Mesothelial cell of epicardium (in vitro differentiated cells): ENCODE measurements at regions not wholly inside any gene's neighbourhood (a gene's known extent, or its start where the extent isn't known, plus 50 kb on each side); places are given as distances from the start of the nearest gene placed in this dataset.

Source experiments
- DNase-seq, 2 experiments: peaks; one replicate each; pipeline ENCODE4 v3.0.0; 2021; ENCODE audit warnings: low spot score in 2 of 2; ENCODE audit not compliant: unreplicated experiment in 2 of 2
- H3K27ac Mint-ChIP-seq: 2 replicates; pipeline ENCODE4 v1.8.0; 2021; ENCODE audit warnings: mixed read lengths
- H3K27me3 Mint-ChIP-seq: 2 replicates; pipeline ENCODE4 v1.8.0; 2021; ENCODE audit warnings: low read depth, mixed read lengths
- H3K36me3 Mint-ChIP-seq: 2 replicates; pipeline ENCODE4 v1.8.0; 2021; ENCODE audit warnings: mixed read lengths
- H3K4me1 Mint-ChIP-seq: 2 replicates; pipeline ENCODE4 v1.8.0; 2021; ENCODE audit warnings: mixed read lengths
- H3K4me3 Mint-ChIP-seq: 2 replicates; pipeline ENCODE4 v1.8.0; 2021; ENCODE audit warnings: mild to moderate bottlenecking, moderate library complexity, mixed read lengths
- H3K9me3 Mint-ChIP-seq: 2 replicates; pipeline ENCODE4 v1.8.0; 2021; ENCODE audit warnings: mixed read lengths
- TF ChIP-seq, protein P1 (sequence below): fragments of 200-600 bp; sonication (generic); IDR thresholded peaks from one replicate; pipeline ENCODE4 v1.5.0; 2021; ENCODE audit warnings: antibody characterized with exemption; ENCODE audit not compliant: unreplicated experiment

DNA sequence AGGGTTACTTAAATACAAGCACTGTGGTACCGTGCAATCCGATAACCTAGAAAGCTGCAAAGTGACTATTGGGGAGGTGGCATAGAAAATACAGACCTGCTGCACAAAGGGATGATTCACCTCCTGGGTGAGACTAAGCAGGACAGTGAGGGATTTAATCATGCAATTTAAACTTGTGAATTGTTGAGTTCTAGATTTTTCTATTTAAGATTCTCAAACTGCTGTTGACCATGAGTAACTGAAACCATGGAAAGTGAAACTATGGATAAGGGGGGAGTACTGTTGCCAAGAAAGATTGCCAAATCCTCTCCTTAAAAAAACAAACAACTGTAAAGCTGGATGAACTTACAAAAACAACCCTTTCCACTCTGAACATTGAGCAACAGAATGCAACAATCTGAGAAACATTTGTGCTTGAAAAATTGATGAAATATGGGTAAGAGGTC is 61.5 kb upstream of the NUDT12 start:
- Mint-ChIP-seq H3K9me3 (peaks cover 5% of the 10 kb centered on the region), H3K4me1 (no peaks in the 10 kb centered on the region), H3K27ac (no peak overlapping the region), H3K4me3 (no peak overlapping the region), H3K36me3 (no peaks in the 10 kb centered on the region), H3K27me3 (no peaks in the 10 kb centered on the region)
- no peak for DNase-seq
- TF ChIP-seq, protein P1, sequence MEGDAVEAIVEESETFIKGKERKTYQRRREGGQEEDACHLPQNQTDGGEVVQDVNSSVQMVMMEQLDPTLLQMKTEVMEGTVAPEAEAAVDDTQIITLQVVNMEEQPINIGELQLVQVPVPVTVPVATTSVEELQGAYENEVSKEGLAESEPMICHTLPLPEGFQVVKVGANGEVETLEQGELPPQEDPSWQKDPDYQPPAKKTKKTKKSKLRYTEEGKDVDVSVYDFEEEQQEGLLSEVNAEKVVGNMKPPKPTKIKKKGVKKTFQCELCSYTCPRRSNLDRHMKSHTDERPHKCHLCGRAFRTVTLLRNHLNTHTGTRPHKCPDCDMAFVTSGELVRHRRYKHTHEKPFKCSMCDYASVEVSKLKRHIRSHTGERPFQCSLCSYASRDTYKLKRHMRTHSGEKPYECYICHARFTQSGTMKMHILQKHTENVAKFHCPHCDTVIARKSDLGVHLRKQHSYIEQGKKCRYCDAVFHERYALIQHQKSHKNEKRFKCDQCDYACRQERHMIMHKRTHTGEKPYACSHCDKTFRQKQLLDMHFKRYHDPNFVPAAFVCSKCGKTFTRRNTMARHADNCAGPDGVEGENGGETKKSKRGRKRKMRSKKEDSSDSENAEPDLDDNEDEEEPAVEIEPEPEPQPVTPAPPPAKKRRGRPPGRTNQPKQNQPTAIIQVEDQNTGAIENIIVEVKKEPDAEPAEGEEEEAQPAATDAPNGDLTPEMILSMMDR = no peak

DNA sequence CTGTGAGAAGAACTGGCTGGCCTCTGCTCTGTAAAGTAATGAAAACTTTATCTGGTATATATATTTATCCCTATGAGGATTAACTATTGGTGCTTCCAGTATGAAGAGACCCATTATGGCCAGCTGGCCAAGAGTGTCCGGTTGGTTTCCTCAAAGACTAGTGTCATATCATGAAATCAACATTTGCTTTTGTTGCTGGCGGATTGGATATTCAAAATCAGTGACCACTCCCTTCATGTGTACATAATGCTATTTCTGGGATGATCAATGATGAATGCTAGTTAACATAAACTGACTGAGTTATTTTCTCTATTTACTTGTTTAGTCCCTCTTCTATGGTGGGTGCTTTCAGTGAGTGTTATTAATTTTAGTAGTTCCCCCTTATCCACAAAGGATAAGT is 60.8 kb upstream of the NUDT12 start:
- TF ChIP-seq, protein P1 = no peak
- no peaks in the 10 kb centered on the region for H3K4me1 Mint-ChIP-seq
- DNase-seq = no peak
- H3K27me3 Mint-ChIP-seq = no peaks in the 10 kb centered on the region
- H3K9me3 Mint-ChIP-seq = peaks cover 5% of the 10 kb centered on the region
- no peaks in the 10 kb centered on the region for H3K36me3 Mint-ChIP-seq
- no peak overlapping the region for H3K4me3 Mint-ChIP-seq
- no peak overlapping the region for H3K27ac Mint-ChIP-seq

DNA sequence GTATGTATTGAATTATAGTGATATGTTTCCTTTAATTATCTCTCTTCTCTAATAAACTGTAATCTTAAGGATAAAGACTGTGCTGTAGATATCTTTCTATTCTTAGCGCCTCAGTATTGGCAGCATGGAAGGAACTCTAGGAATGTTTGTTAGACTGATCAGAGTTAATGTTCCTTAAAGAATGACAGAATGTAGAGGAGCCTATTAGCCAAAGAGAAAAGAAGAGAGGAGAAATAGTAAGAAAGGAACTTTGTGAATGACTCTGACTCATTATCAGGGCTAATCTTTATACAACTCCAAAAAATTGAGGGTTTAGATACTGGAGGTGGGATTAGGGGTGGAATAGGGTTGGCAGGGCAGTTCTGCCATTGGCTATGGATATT is 59.0 kb upstream of the NUDT12 start:
- DNase-seq = no peak
- Mint-ChIP-seq H3K9me3 (peaks cover 5% of the 10 kb centered on the region), H3K27me3 (no peaks in the 10 kb centered on the region), H3K36me3 (no peaks in the 10 kb centered on the region), H3K27ac (no peak overlapping the region), H3K4me1 (peaks cover 10% of the 10 kb centered on the region), H3K4me3 (no peak overlapping the region)
- TF ChIP-seq, protein P1 = no peak

DNA sequence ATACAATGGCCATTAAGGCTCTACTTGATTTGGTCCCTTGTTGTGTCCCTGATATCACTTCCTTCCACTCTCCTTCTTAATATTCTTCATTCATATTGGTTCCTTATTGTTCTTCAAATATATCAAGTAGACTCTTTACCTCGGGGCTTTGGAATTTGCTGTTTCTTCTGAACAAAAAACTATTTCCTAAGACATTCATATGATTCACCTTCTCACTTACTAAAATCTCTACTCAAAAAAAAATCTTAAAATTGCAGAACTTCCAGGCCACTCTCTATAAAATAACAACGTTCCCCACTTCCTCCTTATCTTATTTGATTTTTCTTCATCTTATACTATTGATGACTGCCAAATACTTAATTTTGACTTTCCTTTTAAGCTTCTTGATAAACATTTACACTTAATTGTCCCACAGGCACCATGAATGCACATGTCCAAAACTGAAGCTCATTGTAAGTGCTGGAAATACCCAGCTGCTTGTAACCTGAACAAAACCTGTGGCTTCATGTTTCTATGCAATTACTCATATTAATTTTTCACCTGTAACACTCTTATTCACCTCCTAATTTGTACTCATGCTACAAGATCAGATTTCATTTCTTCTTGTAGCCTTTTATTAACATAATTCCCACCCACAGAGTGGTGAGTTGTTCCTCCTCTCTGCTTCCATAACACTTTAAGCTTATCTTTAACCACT is 58.4 kb upstream of the NUDT12 start:
- Mint-ChIP-seq H3K36me3 (no peaks in the 10 kb centered on the region), H3K9me3 (peaks cover 5% of the 10 kb centered on the region), H3K27me3 (no peaks in the 10 kb centered on the region), H3K4me3 (no peak overlapping the region), H3K27ac (no peak overlapping the region), H3K4me1 (peaks cover 10% of the 10 kb centered on the region)
- no peak for DNase-seq
- TF ChIP-seq, protein P1 = no peak

DNA sequence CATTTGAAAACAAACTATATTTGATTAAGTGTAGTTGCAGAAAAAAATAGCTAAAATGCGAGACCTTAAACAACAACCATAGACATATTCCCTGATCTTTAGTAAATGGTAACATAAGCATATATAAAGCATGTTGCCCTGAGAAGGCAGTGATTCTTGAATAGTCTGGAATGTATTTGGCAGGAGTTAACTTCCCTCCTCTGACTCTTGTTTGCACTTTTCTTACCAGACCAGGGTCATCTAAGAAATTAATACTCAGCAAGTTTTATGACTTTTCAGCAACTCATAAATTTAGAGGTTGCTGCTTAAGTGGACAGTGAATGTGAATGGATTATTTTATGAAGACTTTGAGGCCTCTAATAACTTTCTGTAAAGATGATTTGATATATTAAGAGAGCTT is 55.3 kb upstream of the NUDT12 start:
- TF ChIP-seq, protein P1 = no peak
- no peak overlapping the region for H3K27ac Mint-ChIP-seq
- no peaks in the 10 kb centered on the region for H3K36me3 Mint-ChIP-seq
- H3K4me3 Mint-ChIP-seq = no peak overlapping the region
- peaks cover 10% of the 10 kb centered on the region for H3K4me1 Mint-ChIP-seq
- H3K27me3 Mint-ChIP-seq = no peaks in the 10 kb centered on the region
- DNase-seq = no peak
- no peaks in the 10 kb centered on the region for H3K9me3 Mint-ChIP-seq
